ENCODE measurements at regions not wholly inside any gene's neighbourhood (a gene's known extent, or its start where the extent isn't known, plus 50 kb on each side); places are given as distances from the start of the nearest gene placed in this dataset.

GRCh38 chr12:123038486-123038885 lies 58.0 kb downstream of the ARL6IP4 start:
- no peak for DNase-seq

- DNase-seq = no peak
Observed at GRCh38 chr12:123037791-123038190, 57.3 kb downstream of the ARL6IP4 start.

DNA sequence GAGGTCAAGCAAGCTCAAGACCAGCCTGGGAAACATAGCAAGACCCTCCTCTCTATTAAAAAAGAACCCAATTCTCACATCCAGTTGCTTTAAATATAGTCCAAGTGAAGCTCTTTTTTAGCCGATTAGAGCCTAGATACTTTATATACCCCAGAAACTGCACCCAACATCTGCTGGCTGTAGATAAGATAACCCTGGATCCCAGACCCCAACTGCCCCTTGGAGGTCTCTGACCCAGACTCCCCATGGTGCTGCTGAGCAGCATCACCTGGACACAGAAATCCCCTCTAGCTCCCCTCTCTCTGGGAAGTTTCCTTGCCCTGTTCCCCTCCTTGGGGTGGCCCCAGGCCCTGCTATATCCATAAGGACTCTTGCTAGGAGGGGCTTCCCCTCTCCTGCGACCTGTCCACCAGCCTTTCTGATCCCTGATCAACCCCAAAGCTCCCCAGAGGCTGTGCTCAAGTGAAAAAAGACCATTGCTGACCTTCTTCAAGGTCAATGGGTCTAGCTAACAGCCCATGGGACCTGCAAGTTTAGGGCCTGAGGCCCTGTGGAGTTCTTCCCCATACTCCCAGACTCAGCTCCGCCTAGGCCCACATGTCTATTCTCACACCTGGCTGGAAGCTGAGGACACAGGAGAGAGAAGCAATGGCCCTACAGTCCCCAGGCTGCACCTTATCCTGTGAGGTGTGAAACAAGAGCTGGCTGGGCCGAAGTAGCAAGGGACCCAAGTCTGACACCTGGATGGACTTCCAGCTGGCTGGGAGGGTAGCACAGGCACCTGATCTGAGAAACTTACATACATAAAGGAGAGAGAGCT lies 56.2 kb downstream of the ARL6IP4 start:
- DNase-seq = no peak

DNA sequence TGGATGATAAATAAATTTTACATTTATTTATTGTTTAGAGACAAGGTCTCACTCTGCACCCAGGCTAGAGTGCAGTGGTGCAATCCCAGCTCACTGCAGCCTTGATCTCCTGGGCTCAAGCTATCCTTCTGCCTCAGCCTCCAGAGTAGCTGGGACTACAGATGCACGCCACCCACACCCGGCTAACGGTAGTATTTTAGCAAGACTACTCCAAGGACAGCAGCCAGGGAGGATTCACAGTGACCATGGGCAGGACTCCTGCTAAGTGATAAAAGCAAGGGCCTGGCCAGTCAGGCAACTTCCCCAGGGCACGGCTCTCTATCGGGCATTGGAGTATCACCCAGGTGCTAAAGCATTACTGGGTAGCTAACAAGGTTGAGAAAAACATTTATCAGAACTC lies 55.4 kb downstream of the ARL6IP4 start:
- DNase-seq = no peak

GRCh38 chr12:123034865-123035264 lies 54.4 kb downstream of the ARL6IP4 start:
- DNase-seq = no peak

DNA sequence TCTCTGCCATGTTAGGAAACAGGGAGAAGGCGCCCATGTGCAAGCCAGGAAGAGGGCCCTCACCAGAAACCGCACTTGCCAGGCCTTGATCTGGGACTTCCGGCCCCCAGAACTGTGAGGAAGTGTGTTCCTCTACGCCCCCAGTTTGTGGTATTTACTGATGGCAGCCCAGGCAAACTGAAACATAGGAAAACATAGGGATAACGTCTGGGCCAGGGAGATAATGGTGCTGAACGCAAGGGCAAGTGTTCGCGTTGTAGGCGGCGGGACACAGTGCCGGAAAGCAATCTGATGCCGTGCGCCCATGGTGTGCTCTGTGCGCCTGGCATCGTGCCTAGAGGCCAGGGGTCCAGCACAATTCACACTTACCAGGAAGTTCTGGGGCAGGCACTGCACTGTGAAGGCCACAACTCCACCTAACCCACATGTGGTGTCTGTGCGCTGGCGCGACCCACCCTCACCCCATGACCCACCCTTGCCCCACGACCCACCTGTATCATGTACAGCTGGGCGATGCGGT lies 53.6 kb downstream of the ARL6IP4 start:
- DNase-seq = no peak

DNA sequence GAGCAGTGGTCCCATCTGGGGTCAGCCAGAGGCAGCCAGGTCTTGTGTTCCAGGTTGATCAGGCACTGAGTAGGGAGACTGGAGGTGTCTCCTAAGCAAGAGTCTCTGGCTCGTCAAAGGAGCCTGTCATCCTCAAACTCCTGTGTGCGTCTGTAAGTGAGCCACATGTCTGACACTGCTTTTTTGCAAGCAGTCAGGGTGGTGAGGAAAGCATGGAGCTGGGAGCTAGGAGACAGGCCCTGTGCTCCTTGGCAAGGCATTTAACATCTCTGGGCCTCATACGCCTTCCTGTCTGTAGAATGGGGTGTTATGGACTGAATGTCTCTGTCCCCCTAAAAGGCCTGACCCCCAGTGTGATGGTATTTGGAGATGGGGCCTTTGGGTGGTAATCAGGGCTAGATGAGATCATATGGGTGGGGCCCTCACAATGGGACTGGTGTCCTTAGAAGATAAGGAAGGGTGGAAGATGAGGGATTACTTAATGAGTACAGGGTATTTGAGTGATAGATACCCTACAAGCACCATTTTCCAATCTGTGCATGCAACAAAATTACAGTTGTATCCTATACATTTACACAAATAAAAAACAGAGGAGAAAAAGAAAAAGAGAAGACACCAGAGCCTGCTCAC lies 53.0 kb downstream of the ARL6IP4 start:
- DNase-seq = no peak

GRCh38 chr12:123032736-123033391 lies 52.4 kb downstream of the ARL6IP4 start:
- DNase-seq = peak; percentile 43
